GM12865 (cell line): ENCODE measurements at regions not wholly inside any gene's neighbourhood (a gene's known extent, or its start where the extent isn't known, plus 50 kb on each side); places are given as distances from the start of the nearest gene placed in this dataset.

Experiments used
- DNase-seq: peaks from one replicate; pipeline ENCODE4 v3.0.0; 2010; ENCODE audit warnings: low read depth
- H3K4me3 ChIP-seq: 2 replicates; pipeline ENCODE4 v1.5.1; 2011; ENCODE audit warnings: mild to moderate bottlenecking, low read depth, low read length, control low read depth
- CTCF ChIP-seq: IDR thresholded peaks from 2 replicates; pipeline ENCODE4 v1.5.1; 2011; ENCODE audit warnings: low read length, control low read depth, low read depth, inconsistent platforms; ENCODE audit not compliant: insufficient read depth; ENCODE audit errors: missing control alignments

- H3K4me3 ChIP-seq, result no peak overlapping the region
- TF ChIP-seq CTCF, result no peak
- DNase-seq, result no peak
These were observed 84.7 kb downstream of the RBBP6 start for GRCh38 chr16:24624102-24624501.

DNA sequence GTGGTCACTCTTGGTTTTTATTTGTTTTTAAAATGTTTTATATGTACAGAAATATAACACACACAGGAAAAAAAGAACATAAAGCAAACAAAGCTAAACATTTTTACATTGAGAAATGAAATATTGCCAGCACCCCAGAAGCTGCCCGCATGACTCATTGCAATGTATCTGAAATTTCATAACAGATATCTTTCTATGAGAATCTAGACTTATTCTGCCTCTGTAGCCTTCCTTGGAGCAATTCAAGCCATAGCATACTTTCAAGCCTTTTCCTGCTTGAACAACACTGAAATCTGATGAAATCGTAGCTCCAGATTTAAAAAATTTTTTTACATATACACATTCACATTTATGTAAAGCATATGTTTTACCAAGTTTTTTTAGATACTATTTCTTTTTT is 86.9 kb downstream of the RBBP6 start:
- TF ChIP-seq CTCF, result no peak
- DNase-seq, result no peak
- no peak overlapping the region for H3K4me3 ChIP-seq

DNA sequence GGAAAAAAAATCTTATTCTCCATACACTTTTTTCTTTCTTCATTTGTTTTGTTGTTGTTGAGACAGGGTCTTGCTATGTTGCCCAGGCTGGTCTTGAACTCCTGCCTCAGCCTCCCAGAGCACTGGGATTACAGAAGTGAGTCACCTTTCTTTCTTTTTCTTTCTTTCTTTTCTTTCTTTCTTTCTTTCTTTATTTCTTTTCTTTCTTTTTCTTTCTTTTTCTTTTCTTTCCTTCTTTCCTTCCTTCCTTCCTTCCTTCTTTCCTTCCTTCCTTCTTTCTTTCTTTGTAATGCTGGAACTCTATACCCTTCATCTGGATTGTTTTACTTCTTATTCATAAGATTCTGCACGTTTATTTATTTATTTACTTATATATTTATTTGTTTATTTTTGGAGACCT is 94.5 kb upstream of the TNRC6A start:
- no peak for TF ChIP-seq CTCF

DNA sequence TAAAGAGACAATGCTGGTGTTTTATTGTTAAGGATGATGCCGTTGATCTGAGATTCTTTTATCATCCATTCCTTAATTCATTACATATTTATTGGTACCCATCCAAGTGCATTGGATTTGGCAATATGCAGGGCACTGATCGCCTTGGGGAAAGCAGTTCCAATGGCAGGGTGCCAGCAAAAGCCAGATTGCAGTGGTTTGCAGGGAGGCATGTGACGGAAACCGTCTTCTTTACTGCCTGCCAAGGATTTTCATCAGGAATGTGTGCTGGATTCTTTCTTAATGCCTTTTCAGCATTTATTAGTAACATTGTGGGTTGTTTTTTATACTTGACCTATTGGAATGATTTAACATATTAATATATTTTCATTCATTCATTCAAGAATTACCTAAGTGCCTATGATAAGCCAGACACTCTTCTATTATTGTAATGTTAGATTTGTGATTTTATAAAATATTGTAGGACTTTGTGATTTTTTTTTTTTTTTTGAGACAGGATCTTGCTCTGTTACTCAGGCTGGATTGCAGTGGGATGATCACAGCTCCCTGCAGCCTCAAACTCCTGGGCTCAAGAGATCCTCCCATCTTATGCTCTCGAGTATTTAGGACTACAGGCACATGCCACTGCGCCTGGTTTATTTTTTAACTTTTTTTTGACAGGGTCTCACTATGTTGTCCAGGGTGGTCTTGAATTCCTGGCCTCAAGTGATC is 93.4 kb upstream of the TNRC6A start:
- TF ChIP-seq CTCF, result no peak
- no peak for DNase-seq
- no peak overlapping the region for H3K4me3 ChIP-seq

More for the DNA sequence above, 94.5 kb upstream of the TNRC6A start:
- no peak for DNase-seq
- no peak overlapping the region for H3K4me3 ChIP-seq

DNA sequence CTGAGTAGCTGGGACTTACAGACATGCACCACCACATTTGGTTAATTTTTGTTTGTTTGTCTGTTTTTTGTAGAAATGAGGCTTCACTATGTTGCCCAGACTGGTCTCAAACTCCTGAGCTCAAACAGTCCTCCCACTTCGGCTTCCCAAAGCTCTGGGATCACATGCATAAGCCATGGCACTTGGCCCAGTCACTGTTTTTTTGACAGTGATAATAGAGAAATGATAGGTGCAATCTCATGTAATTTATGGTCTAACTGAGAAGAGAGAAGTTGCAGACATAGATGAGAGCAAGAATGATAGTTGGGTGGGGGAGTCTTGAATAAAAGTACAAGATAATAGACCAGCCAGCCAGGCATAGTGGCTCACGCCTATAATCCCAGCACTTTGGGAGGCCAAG is 89.7 kb upstream of the TNRC6A start:
- H3K4me3 ChIP-seq, result no peak overlapping the region
- no peak for TF ChIP-seq CTCF
- DNase-seq, result no peak

- TF ChIP-seq CTCF, result no peak
- H3K4me3 ChIP-seq, result no peak overlapping the region
- DNase-seq, result no peak
These were observed 86.0 kb upstream of the TNRC6A start for GRCh38 chr16:24643489-24643888.
